ENCODE measurements at regions not wholly inside any gene's neighbourhood (a gene's known extent, or its start where the extent isn't known, plus 50 kb on each side); places are given as distances from the start of the nearest gene placed in this dataset.
"Not testable (repeated sequence)": the region's sequence is repeated elsewhere in the genome, so short reads cannot be mapped to it uniquely, and the experiment has no call there.

- no peak for DNase-seq
Observed at GRCh38 chr12:116433249-116433648, 125.9 kb upstream of the MAP1LC3B2 start.

GRCh38 chr12:116434155-116435011, 124.8 kb upstream of the MAP1LC3B2 start:
- no peak for DNase-seq

GRCh38 chr12:116435984-116436383, 123.2 kb upstream of the MAP1LC3B2 start:
- no peak for DNase-seq

GRCh38 chr12:116436561-116437249, 122.5 kb upstream of the MAP1LC3B2 start:
- no peak for DNase-seq

- DNase-seq = no peak
Observed at GRCh38 chr12:116441292-116441691, 117.9 kb upstream of the MAP1LC3B2 start.

GRCh38 chr12:116442304-116442703, 116.9 kb upstream of the MAP1LC3B2 start:
- DNase-seq = no peak

- no peak for DNase-seq
Observed at GRCh38 chr12:116442946-116443345, 116.2 kb upstream of the MAP1LC3B2 start.

- DNase-seq = no peak
Observed at GRCh38 chr12:116443821-116444589, 115.2 kb upstream of the MAP1LC3B2 start.

- DNase-seq = no peak
Observed at GRCh38 chr12:116444590-116444943, 114.6 kb upstream of the MAP1LC3B2 start.

GRCh38 chr12:116448165-116448739, 110.9 kb upstream of the MAP1LC3B2 start:
- no peak for DNase-seq

- DNase-seq = no peak
Observed at GRCh38 chr12:116450406-116450910, 108.7 kb upstream of the MAP1LC3B2 start.

GRCh38 chr12:116452975-116453374, 106.2 kb upstream of the MAP1LC3B2 start:
- not testable (repeated sequence) for DNase-seq

GRCh38 chr12:116453631-116454030, 105.5 kb upstream of the MAP1LC3B2 start:
- no peak for DNase-seq

GRCh38 chr12:116454076-116454475, 105.1 kb upstream of the MAP1LC3B2 start:
- DNase-seq = no peak

- no peak for DNase-seq
Observed at GRCh38 chr12:116454950-116455447, 104.2 kb upstream of the MAP1LC3B2 start.

- DNase-seq = no peak
Observed at GRCh38 chr12:116455540-116456329, 103.4 kb upstream of the MAP1LC3B2 start.

GRCh38 chr12:116456330-116457082, 102.7 kb upstream of the MAP1LC3B2 start:
- no peak for DNase-seq

- no peak for DNase-seq
Observed at GRCh38 chr12:116458492-116458891, 100.7 kb upstream of the MAP1LC3B2 start.

GRCh38 chr12:116459011-116459875, 99.9 kb upstream of the MAP1LC3B2 start:
- DNase-seq = no peak
